CD14-positive monocyte (primary cell): ENCODE measurements at regions not wholly inside any gene's neighbourhood (a gene's known extent, or its start where the extent isn't known, plus 50 kb on each side); places are given as distances from the start of the nearest gene placed in this dataset.

Experiments
- DNase-seq, 3 donors: peaks; one replicate each; pipeline ENCODE4 v3.0.0-alpha.2; 2011 to 2022
- H2AFZ ChIP-seq: 2 replicates; pipeline ENCODE4 v1.6.0; 2012; ENCODE audit warnings: mild to moderate bottlenecking, low read depth, low read length, inconsistent platforms; ENCODE audit not compliant: insufficient read depth, poor library complexity, severe bottlenecking
- H3K27ac ChIP-seq, 2 donors: 1 replicate in 1 of 2; 2 replicates in 1 of 2; pipeline ENCODE4 v1.5.1; 2012 to 2013; ENCODE audit warnings: low read length in 2 of 2, control low read depth in 1 of 2, inconsistent platforms in 1 of 2, low read depth in 1 of 2, mild to moderate bottlenecking in 1 of 2
- H3K27me3 ChIP-seq, 2 donors: one replicate each; pipeline versions ENCODE4 v1.6.0 to v1.6.1; 2011 to 2013; ENCODE audit warnings: low read length in 2 of 2; ENCODE audit not compliant: control insufficient read depth in 2 of 2, insufficient read depth in 2 of 2
- H3K36me3 ChIP-seq, 2 donors: replicated peaks in 1 of 2; 1 replicate in 1 of 2; 2 replicates in 1 of 2; pipeline versions ENCODE4 v1.5.1 to v1.6.1; 2012 to 2013; ENCODE audit warnings: low read length in 2 of 2, control low read depth in 1 of 2, inconsistent platforms in 1 of 2, mild to moderate bottlenecking in 1 of 2; ENCODE audit not compliant: insufficient read depth in 2 of 2, control insufficient read depth in 1 of 2
- H3K4me1 ChIP-seq, 2 donors: 1 replicate in 1 of 2; 2 replicates in 1 of 2; pipeline versions ENCODE4 v1.5.1 to v1.6.1; 2012 to 2013; ENCODE audit warnings: low read length in 2 of 2, control low read depth in 1 of 2, inconsistent platforms in 1 of 2, mild to moderate bottlenecking in 1 of 2, moderate library complexity in 1 of 2; ENCODE audit not compliant: insufficient read depth in 2 of 2, control insufficient read depth in 1 of 2
- H3K4me2 ChIP-seq: replicated peaks from 2 replicates; pipeline ENCODE3; 2012; ENCODE audit warnings: low read length, moderate library complexity, mild to moderate bottlenecking; ENCODE audit not compliant: poor library complexity, severe bottlenecking; ENCODE audit errors: extremely low read depth
- H3K4me3 ChIP-seq, 3 experiments: fragments of 200-600 bp in 1 of 3; sonication (generic) in 1 of 3; replicated peaks in 1 of 3; 1 replicate in 2 of 3; 2 replicates in 1 of 3; pipeline ENCODE4 v1.5.1; 2011 to 2013; ENCODE audit warnings: low read length in 3 of 3, mild to moderate bottlenecking in 3 of 3, control low read depth in 2 of 3, low read depth in 2 of 3, inconsistent platforms in 1 of 3, moderate library complexity in 1 of 3
- H3K79me2 ChIP-seq: 2 replicates; pipeline ENCODE4 v1.6.0; 2012; ENCODE audit warnings: mild to moderate bottlenecking, control low read depth, inconsistent platforms, low read length, moderate library complexity; ENCODE audit not compliant: insufficient read depth
- H3K9ac ChIP-seq: 2 replicates; pipeline ENCODE4 v1.6.0; 2017; ENCODE audit warnings: low read length, mild to moderate bottlenecking; ENCODE audit not compliant: insufficient read depth, poor library complexity, severe bottlenecking
- H3K9me3 ChIP-seq, 2 donors: replicated peaks in 1 of 2; 1 replicate in 1 of 2; 2 replicates in 1 of 2; pipeline versions ENCODE4 v1.5.1 to v1.6.1; 2012 to 2013; ENCODE audit warnings: low read length in 2 of 2, control low read depth in 1 of 2; ENCODE audit not compliant: control insufficient read depth in 1 of 2, insufficient read depth in 1 of 2
- H4K20me1 ChIP-seq: 2 replicates; pipeline ENCODE4 v1.6.0; 2012; ENCODE audit warnings: mild to moderate bottlenecking, low read length, control low read depth, moderate library complexity; ENCODE audit not compliant: insufficient read depth
- H3K27ac Mint-ChIP-seq, 7 donors: one replicate each; pipeline ENCODE4 v1.8.0; 2020; ENCODE audit warnings: mild to moderate bottlenecking in 7 of 7, mixed read lengths in 7 of 7, moderate library complexity in 6 of 7, inconsistent platforms in 2 of 7
- H3K27me3 Mint-ChIP-seq, 3 donors: one replicate each; pipeline ENCODE4 v1.8.0; 2021 to 2022; ENCODE audit warnings: low read depth in 3 of 3, mild to moderate bottlenecking in 3 of 3, mixed read lengths in 3 of 3, moderate library complexity in 3 of 3, inconsistent platforms in 1 of 3
- H3K36me3 Mint-ChIP-seq, 2 donors: one replicate each; pipeline ENCODE4 v1.8.0; 2020; ENCODE audit warnings: mixed read lengths in 2 of 2, inconsistent platforms in 1 of 2, mild to moderate bottlenecking in 1 of 2
- H3K4me1 Mint-ChIP-seq: one replicate; pipeline ENCODE4 v1.8.0; 2020; ENCODE audit warnings: mild to moderate bottlenecking, mixed read lengths
- H3K4me3 Mint-ChIP-seq, 2 donors: one replicate each; pipeline ENCODE4 v1.8.0; 2020; ENCODE audit warnings: mild to moderate bottlenecking in 2 of 2, mixed read lengths in 2 of 2, moderate library complexity in 1 of 2
- H3K9me3 Mint-ChIP-seq, 7 donors: one replicate each; pipeline ENCODE4 v1.8.0; 2020 to 2022; ENCODE audit warnings: mixed read lengths in 7 of 7, mild to moderate bottlenecking in 6 of 7, moderate library complexity in 6 of 7, inconsistent platforms in 2 of 7
- WGBS: methylation state at CpG from one replicate; pipeline ENCODE4 v1.1.5; 2013; ENCODE audit warnings: missing lambda C conversion rate; ENCODE audit not compliant: insufficient coverage; 5-methylcytosine and 5-hydroxymethylcytosine counted together
- intact Hi-C, 2 donors: fragments of 100-400 bp; cut with micrococcal nuclease; formaldehyde crosslinking; loops; one replicate each; pipeline versions ENCODE4 v1.15.0 to v1.15.1; 2023
- TF ChIP-seq, protein P1 (sequence below): fragments of 200-600 bp; IDR thresholded peaks from one replicate; pipeline ENCODE4 v1.8.0; 2022; ENCODE audit warnings: antibody characterized with exemption, mild to moderate bottlenecking

DNA sequence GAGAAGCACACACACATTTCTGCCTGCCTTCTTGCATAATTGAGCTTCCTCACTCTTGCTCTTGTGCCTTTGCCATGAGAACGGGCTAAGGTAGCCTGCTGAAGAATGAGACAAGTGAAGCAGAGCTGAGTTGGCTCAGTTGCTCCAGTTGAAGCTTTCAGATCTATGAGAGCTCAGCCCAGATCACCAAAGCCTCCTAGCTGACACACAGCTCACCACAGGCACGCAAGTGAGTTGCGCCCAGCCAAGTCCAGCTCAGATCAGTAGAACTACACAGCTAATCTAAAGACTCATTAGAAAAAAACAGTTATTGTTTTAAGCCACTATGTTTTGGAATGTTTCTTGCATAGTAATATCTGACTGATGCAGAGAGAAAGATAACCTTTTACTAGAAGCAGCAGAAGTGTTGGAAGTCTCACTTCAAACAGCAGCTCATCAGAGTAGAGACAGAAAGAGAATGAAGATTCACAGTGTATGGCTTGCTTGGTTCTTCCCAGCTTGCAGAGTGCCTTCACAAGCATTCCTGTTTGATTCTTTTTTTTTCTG lies 362.4 kb downstream of the MID1IP1 start:
- H3K27me3 ChIP-seq = no peaks in the 10 kb centered on the region
- WGBS = no CpG with 5 or more reads among the region's 3 CpGs
- Mint-ChIP-seq H3K4me1 (peaks cover 32% of the 10 kb centered on the region), H3K27ac (no peak overlapping the region), H3K27me3 (peaks cover 11 to 26% (median 21%) of the 10 kb centered on the region in 3 donors), H3K9me3 (peaks cover 0 to 1% (median 0%) of the 10 kb centered on the region in 7 donors), H3K4me3 (no peak overlapping the region), H3K36me3 (peaks cover 0 to 2% of the 10 kb centered on the region in 2 donors)
- no peaks in the 10 kb centered on the region for H3K79me2 ChIP-seq
- H3K27ac ChIP-seq = no peak overlapping the region
- TF ChIP-seq, protein P1, sequence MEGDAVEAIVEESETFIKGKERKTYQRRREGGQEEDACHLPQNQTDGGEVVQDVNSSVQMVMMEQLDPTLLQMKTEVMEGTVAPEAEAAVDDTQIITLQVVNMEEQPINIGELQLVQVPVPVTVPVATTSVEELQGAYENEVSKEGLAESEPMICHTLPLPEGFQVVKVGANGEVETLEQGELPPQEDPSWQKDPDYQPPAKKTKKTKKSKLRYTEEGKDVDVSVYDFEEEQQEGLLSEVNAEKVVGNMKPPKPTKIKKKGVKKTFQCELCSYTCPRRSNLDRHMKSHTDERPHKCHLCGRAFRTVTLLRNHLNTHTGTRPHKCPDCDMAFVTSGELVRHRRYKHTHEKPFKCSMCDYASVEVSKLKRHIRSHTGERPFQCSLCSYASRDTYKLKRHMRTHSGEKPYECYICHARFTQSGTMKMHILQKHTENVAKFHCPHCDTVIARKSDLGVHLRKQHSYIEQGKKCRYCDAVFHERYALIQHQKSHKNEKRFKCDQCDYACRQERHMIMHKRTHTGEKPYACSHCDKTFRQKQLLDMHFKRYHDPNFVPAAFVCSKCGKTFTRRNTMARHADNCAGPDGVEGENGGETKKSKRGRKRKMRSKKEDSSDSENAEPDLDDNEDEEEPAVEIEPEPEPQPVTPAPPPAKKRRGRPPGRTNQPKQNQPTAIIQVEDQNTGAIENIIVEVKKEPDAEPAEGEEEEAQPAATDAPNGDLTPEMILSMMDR = no peak
- no peak overlapping the region for H3K9ac ChIP-seq
- intact Hi-C loops = no loop called here
- no peaks in the 10 kb centered on the region for H3K9me3 ChIP-seq
- H4K20me1 ChIP-seq = no peaks in the 10 kb centered on the region
- no peak overlapping the region for H3K4me2 ChIP-seq
- no peak overlapping the region for H2AFZ ChIP-seq
- H3K36me3 ChIP-seq = no peaks in the 10 kb centered on the region
- no peak overlapping the region for H3K4me3 ChIP-seq
- no peak for DNase-seq
- H3K4me1 ChIP-seq = peaks cover 27 to 31% of the 10 kb centered on the region in 2 donors

DNA sequence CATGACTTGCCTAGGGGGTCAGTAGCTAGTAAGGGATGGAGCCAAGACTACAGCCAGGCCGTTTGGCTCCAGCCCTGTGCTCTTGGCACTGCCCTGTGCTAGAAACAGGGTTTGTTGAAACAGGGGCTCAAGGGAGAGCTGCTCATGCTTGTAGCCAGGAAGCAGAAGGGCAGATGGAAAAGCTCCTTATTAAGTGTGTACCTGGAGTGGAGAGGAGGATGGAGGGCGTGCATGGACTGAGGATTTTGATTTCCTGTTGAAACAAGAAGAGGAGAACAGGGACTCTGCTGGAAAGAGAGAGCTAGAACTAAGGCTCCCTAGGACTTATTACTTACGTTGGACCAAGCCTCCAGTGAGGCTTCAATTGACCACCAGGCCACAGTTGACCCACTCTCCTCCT lies 363.0 kb downstream of the MID1IP1 start:
- peaks cover 23 to 25% of the 10 kb centered on the region in 2 donors for H3K4me1 ChIP-seq
- no peak overlapping the region for H3K27ac ChIP-seq
- no CpG with 5 or more reads among the region's 3 CpGs for WGBS
- H3K4me3 ChIP-seq = no peak overlapping the region
- H3K4me3 Mint-ChIP-seq = no peak overlapping the region
- H3K9me3 Mint-ChIP-seq = peaks cover 0 to 1% (median 0%) of the 10 kb centered on the region in 7 donors
- TF ChIP-seq, protein P1 = no peak
- H3K27me3 ChIP-seq = no peaks in the 10 kb centered on the region
- no peaks in the 10 kb centered on the region for H3K79me2 ChIP-seq
- no peak overlapping the region for H3K9ac ChIP-seq
- no peaks in the 10 kb centered on the region for H4K20me1 ChIP-seq
- no peak for DNase-seq
- no peak overlapping the region for H3K4me2 ChIP-seq
- peaks cover 27% of the 10 kb centered on the region for H3K4me1 Mint-ChIP-seq
- H3K36me3 Mint-ChIP-seq = peaks cover 0 to 2% of the 10 kb centered on the region in 2 donors
- no peak overlapping the region for H3K27ac Mint-ChIP-seq
- peaks cover 11 to 28% (median 21%) of the 10 kb centered on the region in 3 donors for H3K27me3 Mint-ChIP-seq
- intact Hi-C loops = no loop called here
- H2AFZ ChIP-seq = no peak overlapping the region
- H3K36me3 ChIP-seq = no peaks in the 10 kb centered on the region
- no peaks in the 10 kb centered on the region for H3K9me3 ChIP-seq
